C4-2B (cell line): ENCODE measurements at regions not wholly inside any gene's neighbourhood (a gene's known extent, or its start where the extent isn't known, plus 50 kb on each side); places are given as distances from the start of the nearest gene placed in this dataset.

ENCODE experiments used
- CTCF ChIP-seq: fragments of 450-650 bp; conservative IDR thresholded peaks from 2 replicates; pipeline ENCODE4 v1.5.1; 2017; ENCODE audit warnings: mild to moderate bottlenecking
- ZFX ChIP-seq: fragments of 450-650 bp; IDR thresholded peaks from 2 replicates; pipeline ENCODE4 v1.6.1; 2017

GRCh38 chr14:59046746-59047145, 141.7 kb upstream of the DAAM1 start:
- no peak for TF ChIP-seq CTCF
- no peak for TF ChIP-seq ZFX
